ENCODE measurements at regions not wholly inside any gene's neighbourhood (a gene's known extent, or its start where the extent isn't known, plus 50 kb on each side); places are given as distances from the start of the nearest gene placed in this dataset.
"Not testable (repeated sequence)": the region's sequence is repeated elsewhere in the genome, so short reads cannot be mapped to it uniquely, and the experiment has no call there.

DNA sequence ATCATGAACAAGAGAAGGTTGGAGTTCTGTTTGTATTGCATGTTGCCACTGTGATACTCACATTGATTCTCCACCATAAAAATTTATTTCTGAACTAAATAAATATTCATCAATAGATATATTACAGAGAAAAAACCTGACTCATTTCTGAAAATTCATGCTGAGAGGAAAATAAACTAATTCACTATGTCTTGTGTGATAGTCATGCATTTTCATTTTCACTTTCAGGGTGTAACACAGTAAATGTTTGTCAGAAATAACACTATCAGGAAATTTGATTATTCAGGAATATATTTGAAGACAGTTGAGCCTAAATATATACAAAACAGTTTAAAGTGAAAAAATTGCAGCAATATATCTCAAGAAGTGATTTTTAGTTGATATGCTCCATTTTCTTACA lies 335.2 kb downstream of the KCNJ3 start:
- no peak for DNase-seq (ENCODE audit: low read depth in 3 of 3)

DNA sequence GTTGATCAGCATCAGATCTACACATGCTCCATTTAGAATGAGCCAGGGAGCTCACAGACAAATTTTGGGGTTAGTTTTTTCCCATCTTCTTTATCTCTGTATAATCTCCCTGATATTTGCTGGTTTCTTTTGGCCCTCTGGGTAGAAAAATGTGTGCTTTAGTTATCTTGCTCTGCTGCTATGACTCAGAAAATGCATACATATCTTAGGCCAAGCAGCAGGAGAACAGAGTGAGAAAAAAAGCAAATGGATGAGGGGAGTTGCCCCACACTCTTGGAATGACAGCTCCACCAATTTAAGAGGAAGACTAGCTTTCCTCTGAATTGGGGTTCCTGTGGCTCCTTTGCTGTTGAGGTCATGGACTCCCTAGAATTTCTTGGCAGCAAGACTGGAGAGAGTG lies 331.8 kb downstream of the KCNJ3 start:
- no peak for DNase-seq (ENCODE audit: low read depth in 3 of 3)

DNA sequence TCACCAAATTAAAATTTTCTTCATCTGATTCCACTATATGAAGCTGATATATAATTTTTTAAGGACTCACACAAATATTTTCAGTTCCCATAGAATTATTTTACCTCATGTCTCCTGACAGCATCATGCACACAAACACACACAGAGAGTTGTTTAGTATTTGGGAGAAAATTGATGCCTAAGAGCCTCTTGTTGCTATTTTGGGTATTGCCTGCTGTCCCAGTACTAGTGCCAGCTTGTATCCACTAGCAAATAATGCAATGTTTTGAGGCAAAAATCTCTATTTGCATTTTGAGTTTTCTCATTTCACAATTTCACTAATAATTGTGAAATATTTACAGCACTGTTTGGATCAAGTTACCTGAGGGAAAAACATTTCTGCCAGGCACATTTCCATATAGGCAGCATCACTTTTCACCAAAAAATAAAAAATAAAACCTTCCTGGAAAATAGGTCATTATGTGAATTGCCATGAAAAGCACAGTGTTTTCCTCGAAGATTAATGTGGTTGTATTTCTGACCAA lies 328.2 kb downstream of the KCNJ3 start:
- no peak for DNase-seq (ENCODE audit: low read depth in 3 of 3)

DNA sequence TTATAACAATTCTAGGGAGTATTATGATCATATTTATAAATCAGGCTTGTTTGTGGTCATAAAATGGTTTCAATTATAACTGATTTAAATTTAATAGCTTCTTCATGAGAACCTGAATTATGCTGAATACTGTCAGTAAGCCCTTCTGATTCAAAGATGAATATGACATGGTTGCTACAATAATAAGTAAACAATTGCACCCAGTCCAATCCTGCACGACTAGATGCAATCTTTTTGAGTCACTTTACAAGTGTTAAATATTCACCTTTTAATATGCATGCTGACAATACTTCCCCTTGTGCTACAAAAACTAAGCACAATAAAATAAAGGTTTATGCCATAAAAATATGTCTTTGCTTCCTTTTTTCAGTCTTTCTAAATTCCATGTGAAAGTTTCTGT lies 325.2 kb downstream of the KCNJ3 start:
- no peak for DNase-seq (ENCODE audit: low read depth in 3 of 3)

DNA sequence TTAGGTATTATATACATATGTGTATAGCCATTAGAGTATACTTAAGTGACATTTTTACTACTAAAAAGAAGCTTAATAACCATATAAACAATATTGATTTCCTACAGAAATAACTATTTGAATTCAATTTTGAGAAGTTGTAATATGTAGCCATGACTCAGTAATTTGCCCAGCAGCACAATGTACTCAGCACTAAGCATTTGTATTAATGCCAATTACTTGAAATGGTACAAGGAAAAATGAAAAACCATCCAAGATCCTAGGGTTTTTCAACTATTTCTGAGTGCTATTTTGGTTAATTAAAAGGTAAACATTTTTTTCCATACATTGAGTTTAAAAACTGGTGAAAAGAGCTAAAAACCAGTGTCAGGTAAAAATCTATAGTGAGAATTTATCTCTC lies 324.0 kb downstream of the KCNJ3 start:
- no peak for DNase-seq (ENCODE audit: low read depth in 3 of 3)

DNA sequence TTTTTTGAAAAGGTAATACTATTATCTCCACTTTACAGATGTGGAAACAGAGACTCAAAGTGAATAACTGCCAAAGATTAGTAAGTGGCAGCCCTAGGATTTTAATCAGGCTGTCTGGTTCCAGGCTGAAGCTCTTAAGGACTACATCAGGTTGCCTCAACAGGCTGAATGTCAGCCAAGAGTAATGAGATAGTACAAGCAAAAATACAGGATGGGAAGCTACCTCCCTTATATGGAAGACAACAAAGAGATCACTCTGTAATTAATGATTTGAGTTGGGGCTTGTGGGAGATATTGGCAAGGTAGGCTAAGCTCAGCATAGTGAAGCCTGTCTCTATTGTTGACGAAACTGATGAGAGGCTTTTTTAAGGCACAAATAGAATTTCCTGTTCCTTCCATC lies 323.1 kb downstream of the KCNJ3 start:
- DNase-seq (ENCODE audit: low read depth in 3 of 3) = no peak

DNA sequence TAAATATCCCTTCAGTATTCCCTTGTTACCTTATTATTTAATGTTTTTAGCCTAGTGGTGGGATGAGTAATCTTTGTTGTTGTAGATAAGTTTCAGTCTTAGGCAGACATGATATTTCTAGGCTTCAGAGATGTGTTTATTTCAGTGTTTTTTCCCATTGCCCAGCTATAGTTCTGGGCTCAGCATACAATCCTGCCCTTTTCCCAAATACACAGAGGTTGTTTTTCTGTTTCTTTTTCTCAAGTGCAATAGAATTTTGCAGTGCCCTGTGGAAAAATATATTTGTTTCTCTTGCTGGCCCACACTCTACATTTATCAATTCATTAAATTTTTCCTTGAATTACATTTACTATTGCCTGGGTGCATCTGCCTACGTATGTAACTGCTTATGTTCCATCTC lies 321.8 kb downstream of the KCNJ3 start:
- no peak for DNase-seq (ENCODE audit: low read depth in 3 of 3)

DNA sequence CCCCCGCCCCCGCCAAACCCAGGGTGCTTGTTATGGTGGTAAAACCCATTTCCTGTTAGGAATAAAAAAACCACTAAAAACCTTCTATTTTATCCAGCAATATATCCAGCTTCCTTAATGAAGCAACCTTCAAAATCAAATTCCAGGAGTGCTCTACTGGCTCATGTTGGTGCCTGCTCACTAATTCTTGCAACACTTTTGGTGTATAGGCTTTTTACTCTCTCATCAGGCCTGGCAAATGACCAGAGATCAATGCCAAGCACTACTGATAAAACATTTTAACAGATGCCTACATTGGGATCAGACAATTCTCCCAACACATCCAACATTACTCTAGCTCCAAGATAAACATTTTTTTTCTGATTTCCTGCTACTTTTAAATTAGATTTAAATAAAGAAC lies 312.4 kb downstream of the KCNJ3 start:
- no peak for DNase-seq (ENCODE audit: low read depth in 3 of 3)

DNA sequence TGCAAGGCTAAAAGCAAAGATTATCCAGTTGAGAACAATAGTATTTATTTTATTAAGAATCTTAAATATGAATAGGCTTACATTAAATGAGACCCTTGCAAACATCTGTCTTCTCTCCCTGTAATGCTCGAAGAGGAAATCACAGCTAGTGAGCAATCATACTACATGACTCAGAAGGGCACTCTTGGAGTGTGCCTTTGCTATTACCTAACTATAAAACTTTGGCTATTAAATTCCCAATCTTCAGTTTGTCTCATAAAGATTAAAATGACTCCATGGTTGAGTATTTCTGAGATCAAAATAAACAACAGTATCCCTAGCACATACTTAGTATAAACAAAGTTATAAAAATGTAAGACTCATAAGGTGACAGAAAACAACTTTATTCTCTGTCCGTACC lies 296.9 kb downstream of the KCNJ3 start:
- DNase-seq (ENCODE audit: low read depth in 3 of 3) = no peak

DNA sequence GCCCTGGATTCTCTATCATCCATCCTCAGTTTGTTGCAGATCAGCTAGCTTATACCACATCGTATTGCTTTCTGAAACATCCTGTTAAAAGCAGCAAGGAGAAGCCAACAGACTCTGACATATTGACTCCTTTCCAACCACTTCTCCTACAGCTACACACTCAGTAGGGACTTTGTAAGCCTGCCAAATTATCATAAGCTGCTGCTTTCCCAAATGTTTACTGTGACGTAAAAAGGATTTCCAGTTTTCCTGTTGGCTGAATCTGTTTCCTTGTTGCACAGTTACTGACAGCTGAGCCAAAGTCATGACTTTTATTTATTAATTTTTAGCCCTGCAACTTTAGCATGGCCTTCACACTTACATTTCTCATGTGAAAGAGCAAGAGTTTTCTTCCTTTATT lies 294.3 kb downstream of the KCNJ3 start:
- DNase-seq (ENCODE audit: low read depth in 3 of 3) = no peak

DNA sequence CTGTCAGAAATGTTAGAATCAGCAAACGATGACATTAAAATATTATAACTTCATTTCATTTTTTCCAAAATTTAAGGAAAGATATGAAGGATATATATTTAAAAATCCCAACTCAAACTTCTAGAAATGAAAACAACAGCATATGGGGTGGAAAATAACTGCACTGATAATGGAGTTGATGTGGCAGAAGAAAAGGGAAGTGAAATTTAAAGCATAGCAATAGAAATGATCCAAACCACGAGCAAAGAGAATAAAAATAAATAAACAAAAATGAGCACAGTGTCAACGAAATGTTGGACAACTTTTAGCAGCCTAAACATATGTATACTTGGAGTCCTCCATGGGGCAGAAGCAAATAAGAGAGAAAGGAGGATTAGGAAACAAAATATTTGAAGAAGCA lies 280.2 kb downstream of the KCNJ3 start:
- DNase-seq (ENCODE audit: low read depth in 3 of 3) = no peak

DNA sequence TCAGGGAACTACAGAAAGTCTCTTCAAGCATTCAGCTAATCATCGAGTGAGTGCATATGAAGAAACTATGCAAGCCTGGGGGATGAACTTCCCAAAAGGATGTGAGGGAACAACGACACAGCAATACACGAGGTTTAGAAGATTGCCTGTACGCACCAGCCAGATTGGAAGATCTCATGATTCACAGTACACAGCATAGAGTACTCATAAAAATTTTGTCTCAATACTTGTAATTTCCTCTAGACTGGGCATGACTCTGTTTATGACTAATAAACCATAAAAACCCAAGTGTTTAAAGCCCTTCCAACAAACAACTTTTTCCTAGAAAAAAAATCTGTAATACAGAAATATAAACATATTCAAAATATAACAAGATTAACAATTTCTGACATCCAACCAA lies 279.7 kb downstream of the KCNJ3 start:
- DNase-seq (ENCODE audit: low read depth in 3 of 3) = no peak

DNA sequence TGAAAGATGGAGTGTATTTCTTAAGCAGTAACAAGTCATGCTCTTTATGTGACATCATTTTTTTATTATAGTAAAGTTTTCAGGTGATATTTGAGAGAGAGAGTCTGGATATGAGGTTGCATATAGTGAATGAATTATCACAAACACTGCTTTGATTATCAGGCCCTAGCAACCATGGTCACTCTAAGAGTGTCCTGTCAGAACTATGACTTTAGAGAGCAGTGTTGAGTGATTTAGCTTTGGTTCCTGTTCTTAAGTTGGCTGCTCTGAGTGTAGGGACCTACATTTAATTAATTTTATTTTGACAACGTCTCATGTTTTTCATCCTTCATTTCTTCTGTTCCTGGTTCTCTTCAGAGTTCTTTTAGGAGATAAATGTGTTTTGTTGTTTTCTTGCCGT lies 275.5 kb downstream of the KCNJ3 start:
- no peak for DNase-seq (ENCODE audit: low read depth in 3 of 3)

DNA sequence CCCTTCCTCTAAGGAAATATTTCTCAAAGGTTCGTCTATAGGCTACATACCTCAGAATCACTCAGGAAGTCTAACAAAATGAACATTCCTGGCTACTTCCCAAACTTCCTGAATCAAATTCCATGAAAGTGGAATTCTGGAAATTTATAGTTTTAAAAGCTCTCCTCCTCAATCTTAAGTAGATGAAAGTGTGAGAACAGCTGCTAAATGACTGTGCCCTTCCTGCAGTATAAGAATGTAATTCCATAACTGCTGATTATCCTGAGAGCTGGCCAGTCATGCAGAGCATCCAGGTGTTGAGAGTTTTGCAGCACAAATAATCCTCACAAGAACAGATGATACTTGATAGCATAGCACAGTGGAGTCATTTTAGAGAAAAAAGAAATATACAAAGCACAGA lies 265.0 kb downstream of the KCNJ3 start:
- no peak for DNase-seq (ENCODE audit: low read depth in 3 of 3)

DNA sequence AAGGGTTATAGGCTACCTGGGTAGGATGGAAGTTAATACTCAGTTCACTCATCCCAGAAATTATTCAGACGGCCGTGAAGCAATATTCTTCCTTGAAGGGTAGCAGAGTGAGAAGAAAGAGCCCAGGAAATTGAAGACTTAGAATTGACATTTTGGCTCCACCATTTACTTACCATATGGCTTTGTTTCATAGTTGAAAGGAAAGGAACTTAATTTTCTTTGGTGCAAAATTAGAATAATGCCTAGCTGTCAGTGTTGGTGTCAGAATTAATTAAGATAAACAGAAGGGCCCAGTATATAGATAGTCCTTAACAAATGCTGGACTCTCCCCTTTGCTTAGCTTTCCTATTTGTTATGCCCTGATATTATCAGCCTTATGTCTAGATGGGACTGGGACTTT lies 263.2 kb downstream of the KCNJ3 start:
- no peak for DNase-seq (ENCODE audit: low read depth in 3 of 3)

DNA sequence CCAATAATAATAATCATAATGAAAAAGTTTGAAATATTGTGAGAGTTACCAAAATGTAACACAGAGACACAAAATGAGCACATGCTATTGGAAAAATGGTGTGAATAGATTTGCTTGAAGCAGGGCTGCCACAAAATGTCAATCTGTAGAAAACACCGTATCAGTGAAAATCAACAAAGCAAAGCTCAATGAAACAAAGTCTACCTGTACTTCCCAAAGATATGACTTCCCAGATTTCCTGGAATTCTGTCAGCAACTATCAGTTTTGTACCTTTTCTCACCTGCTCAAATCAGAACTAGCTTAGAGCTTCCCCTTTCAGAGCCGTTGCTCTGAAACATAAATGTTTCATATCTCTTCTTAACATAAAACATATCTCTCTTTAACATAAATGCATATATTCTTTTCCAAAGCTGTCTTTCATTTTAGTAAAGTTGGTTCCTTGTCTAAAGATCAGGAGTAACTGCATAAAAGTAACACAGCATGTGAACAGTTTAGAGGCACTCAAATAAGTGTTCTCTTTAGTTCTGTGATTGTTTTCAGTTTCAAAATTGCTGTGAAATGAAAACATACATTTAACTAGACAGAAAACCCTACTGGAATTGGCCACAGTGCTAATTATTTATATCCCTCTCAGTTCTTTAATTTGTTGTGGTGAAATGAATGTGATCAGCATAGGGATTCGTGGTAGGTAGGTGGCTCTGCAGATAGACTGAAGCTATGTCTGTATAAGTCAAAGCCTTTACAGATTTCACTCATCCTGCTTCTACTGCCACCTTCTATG lies 262.5 kb downstream of the KCNJ3 start:
- DNase-seq (ENCODE audit: low read depth in 3 of 3) = no peak

DNA sequence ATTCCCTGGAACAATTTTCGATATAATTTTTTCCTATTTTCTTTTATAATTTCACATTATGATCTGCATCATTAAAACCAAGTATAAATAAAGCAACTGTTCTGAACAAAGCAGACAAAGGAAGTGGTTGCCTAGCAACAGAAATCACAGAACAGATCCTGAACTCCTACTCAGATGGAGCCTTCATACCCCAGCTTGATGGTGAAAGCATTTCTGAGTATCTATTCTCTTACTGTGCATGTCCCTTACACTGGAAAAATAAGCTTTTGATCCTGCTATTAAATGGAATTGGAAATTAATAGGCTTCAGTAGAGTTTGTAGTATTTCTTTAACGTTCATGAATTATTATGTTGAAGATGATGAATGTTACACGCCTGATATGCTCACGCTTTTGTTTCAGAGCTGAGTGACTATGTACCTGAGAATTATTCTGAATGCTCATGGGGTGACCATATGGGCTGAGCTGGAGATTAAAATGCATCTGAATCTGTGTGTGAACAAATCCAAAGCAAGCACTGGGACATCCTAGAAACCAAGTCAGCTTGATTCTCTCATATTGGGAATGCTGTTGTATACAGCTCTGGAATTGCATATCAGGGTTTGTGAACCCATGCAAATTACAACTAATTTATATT lies 254.0 kb downstream of the KCNJ3 start:
- no peak for DNase-seq (ENCODE audit: low read depth in 3 of 3)

DNA sequence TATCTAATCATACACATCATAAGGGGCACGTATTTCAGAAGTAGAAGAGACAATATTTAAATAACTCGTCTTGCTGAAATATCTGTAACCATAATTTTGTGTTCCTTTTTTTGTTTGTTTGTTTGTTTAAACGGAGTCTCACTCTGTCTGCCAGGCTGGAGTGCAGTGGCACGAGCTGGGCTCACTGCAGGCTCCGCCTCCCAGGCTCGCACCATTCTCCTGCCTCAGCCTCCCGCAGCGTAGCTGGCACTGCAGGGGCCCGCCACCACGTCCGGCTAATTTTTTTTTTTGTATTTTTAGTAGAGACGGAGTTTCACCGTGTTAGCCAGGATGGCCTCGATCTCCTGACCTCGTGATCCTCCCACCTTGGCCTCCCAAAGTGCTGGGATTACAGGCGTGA lies 248.9 kb downstream of the KCNJ3 start:
- not testable (repeated sequence) for DNase-seq (ENCODE audit: low read depth in 3 of 3)

DNA sequence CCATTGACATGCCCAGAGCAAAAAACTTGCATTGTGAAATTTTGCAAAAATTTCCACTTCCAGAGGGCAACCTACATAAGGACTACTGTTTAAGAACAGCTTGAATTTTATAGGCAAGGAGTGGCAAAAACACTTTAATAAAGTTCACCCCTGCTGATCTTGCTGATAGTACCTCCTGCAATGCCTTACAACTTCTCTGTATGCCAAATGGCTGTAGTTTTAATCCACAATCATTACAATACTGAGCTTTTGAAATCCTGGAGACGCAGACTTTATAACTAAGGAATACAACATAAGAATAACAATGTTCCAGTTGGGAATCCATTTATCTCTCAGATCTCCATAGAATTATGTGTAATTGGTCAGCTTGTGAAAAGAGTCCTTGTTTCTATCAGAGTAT lies 247.5 kb downstream of the KCNJ3 start:
- DNase-seq (ENCODE audit: low read depth in 3 of 3) = no peak

DNA sequence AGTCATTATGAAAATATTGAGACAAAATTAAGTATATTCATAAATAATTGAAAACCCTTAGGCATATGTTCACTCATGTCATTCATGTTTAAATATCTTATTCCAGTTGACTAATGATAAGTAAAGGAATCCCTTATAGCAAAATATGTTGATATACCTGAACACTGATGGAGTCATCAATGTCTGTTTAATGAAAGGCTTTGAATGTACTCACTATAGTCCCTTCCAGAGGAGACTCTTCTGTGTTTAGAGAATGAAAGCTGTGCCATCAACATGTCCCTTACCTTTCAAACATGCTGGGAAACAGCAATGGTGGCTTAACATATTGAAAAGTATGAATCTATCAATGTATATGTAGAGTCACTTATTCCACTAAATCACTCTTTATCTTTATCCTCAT lies 242.9 kb downstream of the KCNJ3 start:
- DNase-seq (ENCODE audit: low read depth in 3 of 3) = no peak

DNA sequence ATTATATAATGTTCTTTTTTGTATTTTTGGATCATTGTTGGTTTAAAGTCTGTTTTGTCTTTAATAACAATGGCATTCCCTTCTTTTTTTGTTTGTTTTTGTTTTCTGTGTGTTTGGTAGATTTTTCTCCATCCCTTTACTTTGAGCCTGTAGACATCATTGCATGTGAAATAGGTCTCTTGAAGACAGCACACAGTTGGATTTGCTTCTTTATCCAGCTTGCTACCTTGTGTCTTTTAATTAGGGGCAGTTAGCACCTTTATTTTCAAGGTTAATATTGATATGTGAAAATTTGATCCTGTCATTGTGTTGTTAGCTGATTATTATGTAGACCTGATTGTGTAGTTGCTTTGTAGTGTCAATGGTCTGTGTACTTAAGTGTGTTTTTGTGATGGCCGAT lies 235.7 kb downstream of the KCNJ3 start:
- DNase-seq (ENCODE audit: low read depth in 3 of 3) = no peak

DNA sequence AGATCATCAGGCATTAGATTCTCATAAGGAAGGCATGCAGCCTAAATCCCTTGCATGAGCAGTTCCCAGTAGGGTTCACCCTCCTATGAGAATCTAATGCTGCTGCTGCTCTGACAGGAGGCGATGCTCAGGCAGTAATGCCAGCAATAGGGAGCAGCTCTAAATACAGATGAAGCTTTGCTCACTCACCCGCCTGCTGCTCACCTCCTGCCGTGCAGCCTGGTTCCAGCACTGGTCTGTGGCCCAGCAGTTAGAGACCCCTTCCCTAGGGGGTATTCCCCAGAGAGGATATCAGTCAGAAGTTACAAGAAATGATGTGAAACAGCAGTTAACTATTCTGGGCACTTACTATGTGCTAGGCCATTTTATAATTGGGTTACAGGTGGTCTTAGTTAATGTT lies 226.0 kb downstream of the KCNJ3 start:
- no peak for DNase-seq (ENCODE audit: low read depth in 3 of 3)

DNA sequence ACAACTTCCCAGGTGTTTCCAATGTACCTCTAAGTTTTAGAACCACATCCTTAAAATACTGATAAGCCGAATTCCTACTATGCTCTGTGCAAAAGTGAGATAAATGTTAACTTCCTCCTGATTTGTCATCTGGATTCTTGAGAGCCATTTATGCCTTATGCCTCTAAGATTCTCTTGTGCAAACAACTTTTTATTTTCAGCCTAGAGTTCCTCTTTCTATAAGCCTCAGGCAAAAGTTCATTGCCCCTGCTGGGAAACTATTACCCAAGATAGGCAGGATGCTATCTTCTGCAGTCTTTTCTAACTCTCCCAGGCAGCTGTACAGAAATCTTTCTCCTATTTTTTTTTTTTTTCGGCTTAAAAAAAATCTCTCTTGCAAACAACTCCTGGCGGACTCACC lies 216.1 kb downstream of the KCNJ3 start:
- DNase-seq (ENCODE audit: low read depth in 3 of 3) = no peak

DNA sequence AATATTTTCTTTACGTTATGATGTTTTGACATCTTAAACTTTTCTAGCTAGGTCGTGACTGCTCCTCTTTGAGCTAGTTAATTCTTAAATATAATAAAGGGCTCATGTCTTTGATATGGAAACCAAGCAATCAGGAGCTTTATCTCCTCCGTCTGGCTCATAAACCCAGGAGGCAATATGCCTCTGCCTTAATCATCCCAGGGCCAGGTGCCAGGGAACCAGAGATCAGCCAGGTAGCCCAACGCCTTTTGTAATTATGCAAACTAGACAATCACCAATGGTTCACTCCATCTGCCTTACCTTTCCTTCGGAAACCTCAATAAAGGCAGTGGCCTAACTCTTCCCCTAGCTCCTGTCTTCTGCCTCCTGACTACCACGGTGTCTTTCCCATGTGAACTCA lies 213.7 kb downstream of the KCNJ3 start:
- DNase-seq (ENCODE audit: low read depth in 3 of 3) = no peak

All from stimulated activated CD4-positive, alpha-beta T cell treated with anti-CD3 and anti-CD28 coated beads, TNF-alpha, amount 100 ng/mL, for 24 hours (primary cell).